ENCODE measurements at regions not wholly inside any gene's neighbourhood (a gene's known extent, or its start where the extent isn't known, plus 50 kb on each side); places are given as distances from the start of the nearest gene placed in this dataset.

DNA sequence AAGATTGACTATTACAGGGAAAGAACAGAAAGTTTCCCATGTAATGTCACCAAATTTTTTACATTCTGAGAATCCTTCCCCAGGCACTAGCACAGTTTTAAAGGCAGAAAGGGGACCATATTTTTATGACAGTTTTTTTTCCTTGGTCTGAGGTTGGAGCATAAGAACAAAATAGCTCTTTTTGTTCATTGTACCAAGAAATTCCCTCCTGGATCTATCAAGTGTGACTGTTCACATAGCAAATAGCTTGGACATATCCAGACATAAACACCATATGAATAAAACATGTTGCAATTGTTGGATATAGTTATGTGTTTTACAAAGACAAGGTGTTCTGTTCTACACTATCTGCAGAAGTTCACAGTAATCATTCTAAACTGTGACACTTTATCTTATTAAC, 182.4 kb upstream of the ADGRL2 start:
- Mint-ChIP-seq H3K27me3 (no peaks in the 10 kb centered on the region), H3K4me1 (no peaks in the 10 kb centered on the region), H3K36me3 (ENCODE audit: low read depth) (no peaks in the 10 kb centered on the region), H3K27ac (no peak overlapping the region), H3K9me3 (peaks cover 7% of the 10 kb centered on the region), H3K4me3 (no peak overlapping the region)
- ATAC-seq (no peak), DNase-seq (no peak)

- no peak for DNase-seq
- Mint-ChIP-seq H3K9me3 (peaks cover 7% of the 10 kb centered on the region), H3K4me1 (no peaks in the 10 kb centered on the region), H3K27me3 (no peaks in the 10 kb centered on the region), H3K27ac (no peak overlapping the region), H3K4me3 (no peak overlapping the region), H3K36me3 (ENCODE audit: low read depth) (no peaks in the 10 kb centered on the region)
- ATAC-seq, result no peak
Observed at GRCh38 chr1:81617308-81617967, 183.3 kb upstream of the ADGRL2 start.

- Mint-ChIP-seq H3K9me3 (peaks cover 7% of the 10 kb centered on the region), H3K4me1 (no peaks in the 10 kb centered on the region), H3K27me3 (no peaks in the 10 kb centered on the region), H3K36me3 (ENCODE audit: low read depth) (no peaks in the 10 kb centered on the region), H3K4me3 (no peak overlapping the region), H3K27ac (no peak overlapping the region)
- no peak for DNase-seq
- no peak for ATAC-seq
Observed at GRCh38 chr1:81613803-81614202, 186.9 kb upstream of the ADGRL2 start.

DNA sequence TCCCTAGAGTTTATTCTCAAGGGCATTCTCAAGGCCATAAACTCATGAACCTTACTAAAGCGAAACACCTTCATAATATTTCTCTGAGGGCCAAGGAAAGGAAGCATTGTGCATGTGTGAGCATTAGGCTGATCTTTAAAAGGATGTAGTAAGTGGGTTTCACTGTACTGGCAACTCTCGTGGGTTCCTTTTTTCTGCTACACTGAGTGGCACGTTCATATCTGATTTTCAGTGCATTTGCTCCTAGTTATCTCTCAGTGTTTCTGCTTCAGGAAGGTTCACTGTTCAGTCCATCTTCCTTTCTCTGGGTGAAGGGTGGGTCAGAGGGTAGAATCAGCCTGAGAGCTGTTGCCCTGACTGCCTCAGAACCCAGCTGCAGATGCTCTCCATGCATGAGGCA, 192.8 kb upstream of the ADGRL2 start:
- Mint-ChIP-seq H3K9me3 (peaks cover 5% of the 10 kb centered on the region), H3K4me1 (no peaks in the 10 kb centered on the region), H3K36me3 (ENCODE audit: low read depth) (no peaks in the 10 kb centered on the region), H3K27ac (no peak overlapping the region), H3K4me3 (no peak overlapping the region), H3K27me3 (no peaks in the 10 kb centered on the region)
- DNase-seq, result no peak
- no peak for ATAC-seq

GRCh38 chr1:81607086-81607485, 193.6 kb upstream of the ADGRL2 start:
- H3K9me3 Mint-ChIP-seq, result peaks cover 5% of the 10 kb centered on the region
- H3K36me3 Mint-ChIP-seq (ENCODE audit: low read depth), result no peaks in the 10 kb centered on the region
- no peak overlapping the region for H3K27ac Mint-ChIP-seq
- H3K4me3 Mint-ChIP-seq, result no peak overlapping the region
- no peak for ATAC-seq
- no peaks in the 10 kb centered on the region for H3K4me1 Mint-ChIP-seq
- no peaks in the 10 kb centered on the region for H3K27me3 Mint-ChIP-seq
- DNase-seq, result no peak

DNA sequence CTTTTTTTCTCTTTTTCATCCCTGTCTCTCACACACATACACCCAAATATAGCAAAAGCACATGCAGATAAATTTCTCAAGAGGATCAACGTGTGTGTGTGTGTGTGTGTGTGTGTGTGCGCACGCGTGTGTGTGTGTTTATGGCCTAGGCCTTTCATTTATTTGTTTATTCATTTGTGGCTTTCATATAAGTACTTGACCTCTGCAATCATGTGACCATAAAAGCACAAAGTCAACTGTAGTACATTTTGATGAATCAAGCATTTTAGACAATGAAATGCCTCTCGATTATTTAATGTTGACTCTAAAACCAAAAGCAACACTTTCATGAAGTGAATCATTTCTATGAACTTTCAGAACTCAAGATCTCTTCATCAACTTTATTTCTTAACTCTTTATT, 194.1 kb upstream of the ADGRL2 start:
- no peak for DNase-seq
- no peak for ATAC-seq
- Mint-ChIP-seq H3K27ac (no peak overlapping the region), H3K4me1 (no peaks in the 10 kb centered on the region), H3K27me3 (no peaks in the 10 kb centered on the region), H3K9me3 (peaks cover 8% of the 10 kb centered on the region), H3K36me3 (ENCODE audit: low read depth) (no peaks in the 10 kb centered on the region), H3K4me3 (no peak overlapping the region)

DNA sequence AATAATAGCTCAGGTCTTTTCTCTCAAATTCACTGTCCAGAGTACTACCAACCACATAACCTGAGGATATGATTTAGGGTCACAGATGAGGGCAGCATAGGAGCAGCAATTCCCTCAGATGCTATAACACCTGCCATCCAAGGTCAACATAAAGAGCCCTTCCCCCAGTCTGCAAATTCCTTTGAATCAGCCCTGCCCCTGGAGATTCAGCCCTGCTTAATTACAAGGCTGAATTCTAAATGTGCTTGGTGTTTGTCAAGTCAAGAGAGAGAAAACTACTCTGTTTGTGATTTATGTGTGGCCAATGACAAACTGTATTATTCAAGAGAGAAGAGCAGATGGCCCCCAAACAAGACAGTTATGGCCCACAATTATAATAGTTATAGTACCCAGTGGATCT, 195.7 kb upstream of the ADGRL2 start:
- Mint-ChIP-seq H3K4me3 (no peak overlapping the region), H3K9me3 (peaks cover 12% of the 10 kb centered on the region), H3K36me3 (ENCODE audit: low read depth) (no peaks in the 10 kb centered on the region), H3K27me3 (no peaks in the 10 kb centered on the region), H3K27ac (no peak overlapping the region), H3K4me1 (no peaks in the 10 kb centered on the region)
- DNase-seq (no peak), ATAC-seq (no peak)

DNA sequence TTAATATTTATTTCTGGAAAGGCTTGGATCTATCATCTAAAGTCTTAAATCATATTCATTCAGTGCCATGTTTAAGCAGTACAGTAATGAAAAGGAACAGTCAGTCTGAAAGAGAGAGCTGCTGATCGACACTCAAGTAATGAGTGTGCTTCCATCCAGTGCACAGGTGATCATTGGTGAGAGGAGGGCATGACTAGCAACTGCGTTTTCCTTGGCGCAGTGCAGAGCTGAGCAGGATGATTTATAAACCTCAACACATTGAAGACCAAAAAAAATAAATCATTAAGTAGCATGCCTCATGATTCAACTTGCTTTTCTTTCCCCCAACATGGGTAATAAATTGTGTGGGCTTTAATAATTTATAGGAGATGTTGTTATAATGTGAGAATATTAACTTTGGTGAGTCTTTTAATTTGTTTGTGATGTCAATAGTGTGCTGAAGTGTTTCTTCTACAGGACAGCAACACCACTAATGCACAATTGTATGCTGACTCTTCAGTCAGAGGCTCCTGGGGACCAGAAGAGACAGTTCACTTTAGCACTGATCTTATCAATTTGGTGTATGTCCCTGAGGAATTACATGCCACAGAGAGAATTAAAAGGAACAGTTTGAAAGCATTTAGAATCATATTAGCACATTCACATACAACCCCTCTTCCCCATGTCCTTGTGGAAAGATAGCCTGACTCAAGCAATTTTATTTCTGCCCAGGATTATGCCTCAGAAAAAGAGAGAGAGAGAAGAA, 199.7 kb upstream of the ADGRL2 start:
- no peak for ATAC-seq
- H3K9me3 Mint-ChIP-seq, result peaks cover 9% of the 10 kb centered on the region

DNA sequence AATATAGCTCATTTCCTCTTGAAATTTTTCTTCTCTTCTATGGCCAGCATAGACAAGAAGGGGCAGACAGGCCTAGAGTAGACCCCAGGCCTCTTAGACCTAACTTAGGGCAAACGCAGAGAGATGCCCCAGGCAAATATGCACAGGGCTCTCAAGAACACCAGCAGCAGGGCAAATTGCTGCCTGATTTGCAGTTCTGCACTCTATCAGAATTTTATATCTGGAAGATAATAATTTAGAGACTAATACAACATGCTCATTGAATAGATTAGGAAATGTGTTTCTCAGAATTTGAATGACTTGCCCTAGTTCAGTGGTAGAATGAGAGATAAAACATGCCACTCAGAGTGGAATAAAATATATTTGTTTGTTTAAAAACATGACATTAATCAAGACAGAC, 200.4 kb upstream of the ADGRL2 start:
- DNase-seq (no peak), ATAC-seq (no peak)
- Mint-ChIP-seq H3K36me3 (ENCODE audit: low read depth) (no peaks in the 10 kb centered on the region), H3K27ac (no peak overlapping the region), H3K4me3 (no peak overlapping the region), H3K27me3 (no peaks in the 10 kb centered on the region), H3K9me3 (peaks cover 6% of the 10 kb centered on the region), H3K4me1 (no peaks in the 10 kb centered on the region)

More for the DNA sequence above, 199.7 kb upstream of the ADGRL2 start:
- H3K4me3 Mint-ChIP-seq, result no peak overlapping the region
- H3K27ac Mint-ChIP-seq, result no peak overlapping the region
- H3K36me3 Mint-ChIP-seq (ENCODE audit: low read depth), result no peaks in the 10 kb centered on the region
- H3K27me3 Mint-ChIP-seq, result no peaks in the 10 kb centered on the region
- no peaks in the 10 kb centered on the region for H3K4me1 Mint-ChIP-seq
- DNase-seq, result no peak

DNA sequence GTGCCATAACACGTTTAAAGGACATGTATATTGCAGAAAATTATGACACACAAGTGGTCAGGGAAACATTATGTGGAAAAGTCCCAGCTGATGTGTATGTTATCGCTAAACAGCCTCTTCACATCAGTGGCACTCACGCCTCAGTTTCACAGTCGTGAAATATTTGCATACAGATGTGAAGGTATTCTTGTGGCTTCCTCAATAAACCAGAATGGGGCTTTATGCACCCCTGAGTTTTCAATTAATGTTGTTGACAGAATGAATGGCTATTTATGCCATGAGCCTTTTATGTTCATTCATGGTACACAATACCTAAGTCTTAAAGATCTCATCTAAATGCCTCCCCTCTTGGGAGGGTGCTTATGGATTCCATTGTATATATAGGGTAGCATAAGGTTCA, 202.1 kb upstream of the ADGRL2 start:
- DNase-seq, result no peak
- H3K27ac Mint-ChIP-seq, result no peak overlapping the region
- H3K9me3 Mint-ChIP-seq, result peaks cover 6% of the 10 kb centered on the region
- ATAC-seq, result no peak
- no peak overlapping the region for H3K4me3 Mint-ChIP-seq
- no peaks in the 10 kb centered on the region for H3K27me3 Mint-ChIP-seq
- H3K36me3 Mint-ChIP-seq (ENCODE audit: low read depth), result no peaks in the 10 kb centered on the region
- H3K4me1 Mint-ChIP-seq, result no peaks in the 10 kb centered on the region

- Mint-ChIP-seq H3K9me3 (peaks cover 6% of the 10 kb centered on the region), H3K27me3 (no peaks in the 10 kb centered on the region), H3K4me1 (no peaks in the 10 kb centered on the region), H3K27ac (no peak overlapping the region), H3K36me3 (ENCODE audit: low read depth) (no peaks in the 10 kb centered on the region), H3K4me3 (no peak overlapping the region)
- no peak for ATAC-seq
- no peak for DNase-seq
Observed at GRCh38 chr1:81597720-81598426, 202.9 kb upstream of the ADGRL2 start.

GRCh38 chr1:81596341-81596740, 204.4 kb upstream of the ADGRL2 start:
- Mint-ChIP-seq H3K4me3 (no peak overlapping the region), H3K9me3 (peaks cover under 1% of the 10 kb centered on the region), H3K27me3 (peaks cover 2% of the 10 kb centered on the region), H3K4me1 (no peaks in the 10 kb centered on the region), H3K27ac (no peak overlapping the region), H3K36me3 (ENCODE audit: low read depth) (no peaks in the 10 kb centered on the region)
- ATAC-seq (no peak), DNase-seq (no peak)

DNA sequence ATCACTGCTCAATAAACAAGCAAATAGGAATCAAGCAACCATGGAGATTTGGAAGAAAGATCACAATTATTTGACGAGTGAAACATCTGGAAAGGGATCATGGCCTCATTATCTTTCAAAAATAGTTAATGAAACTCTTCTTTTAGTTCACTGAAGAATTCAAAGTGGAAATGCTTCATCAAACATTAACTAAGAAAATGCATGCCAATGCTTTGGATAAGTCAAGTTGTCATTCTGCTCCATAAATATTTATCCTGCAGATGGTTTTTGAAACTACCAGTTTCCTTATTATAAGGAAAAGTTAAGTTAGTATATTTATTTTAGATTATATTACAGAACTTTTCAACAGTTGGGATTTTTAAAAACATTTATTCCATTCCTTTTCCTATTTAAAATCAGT, 206.5 kb upstream of the ADGRL2 start:
- DNase-seq, result no peak
- no peak for ATAC-seq
- Mint-ChIP-seq H3K27ac (no peak overlapping the region), H3K27me3 (peaks cover 2% of the 10 kb centered on the region), H3K4me3 (no peak overlapping the region), H3K36me3 (ENCODE audit: low read depth) (no peaks in the 10 kb centered on the region), H3K9me3 (no peaks in the 10 kb centered on the region), H3K4me1 (no peaks in the 10 kb centered on the region)

DNA sequence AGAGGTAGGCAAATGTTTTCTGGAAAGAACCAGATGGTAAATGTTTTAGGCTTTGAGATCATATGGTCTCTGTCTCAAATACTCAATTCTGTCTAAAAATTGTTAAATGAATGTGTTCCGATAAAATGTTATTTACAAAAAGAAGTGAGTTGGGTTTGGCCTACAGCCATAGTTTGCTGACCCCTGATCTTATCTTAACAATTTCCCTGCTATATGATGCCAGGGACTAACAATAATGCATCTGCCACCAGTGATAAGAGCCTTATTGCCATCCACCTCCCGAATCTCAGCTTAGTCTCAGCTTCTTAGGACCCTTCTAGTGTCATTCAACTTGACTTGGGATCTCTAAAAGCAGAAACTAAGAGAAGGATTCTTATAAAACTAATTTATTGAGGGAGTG, 208.5 kb upstream of the ADGRL2 start:
- H3K36me3 Mint-ChIP-seq (ENCODE audit: low read depth), result no peaks in the 10 kb centered on the region
- H3K4me3 Mint-ChIP-seq, result no peak overlapping the region
- no peak for DNase-seq
- H3K27ac Mint-ChIP-seq, result no peak overlapping the region
- no peak for ATAC-seq
- H3K9me3 Mint-ChIP-seq, result no peaks in the 10 kb centered on the region
- no peaks in the 10 kb centered on the region for H3K4me1 Mint-ChIP-seq
- peaks cover 2% of the 10 kb centered on the region for H3K27me3 Mint-ChIP-seq

DNA sequence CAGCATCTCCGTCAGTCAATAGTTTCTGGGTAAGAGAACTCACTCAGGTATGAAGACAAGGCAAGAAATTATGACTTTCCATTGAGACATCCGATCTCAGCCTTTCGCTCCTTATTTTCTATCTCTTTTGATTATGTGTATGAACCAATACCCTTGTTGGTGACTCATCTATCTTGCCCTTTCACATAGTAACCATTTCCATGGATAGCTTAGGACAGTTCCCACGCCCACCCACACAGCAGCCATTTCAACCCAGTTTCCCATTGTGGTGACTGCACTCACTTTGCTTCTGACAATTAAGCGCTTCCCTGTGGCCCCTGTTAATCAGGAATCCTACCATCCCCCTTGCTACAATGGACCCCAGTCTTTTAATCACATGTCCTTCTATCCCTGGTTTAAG, 210.6 kb upstream of the ADGRL2 start:
- DNase-seq (no peak), ATAC-seq (no peak)
- Mint-ChIP-seq H3K4me1 (no peaks in the 10 kb centered on the region), H3K27ac (no peak overlapping the region), H3K9me3 (no peaks in the 10 kb centered on the region), H3K4me3 (no peak overlapping the region), H3K27me3 (peaks cover 2% of the 10 kb centered on the region), H3K36me3 (ENCODE audit: low read depth) (no peaks in the 10 kb centered on the region)
